CD4-positive, alpha-beta T cell treated with Interleukin-21 for 1 hour (primary cell): ENCODE measurements at regions not wholly inside any gene's neighbourhood (a gene's known extent, or its start where the extent isn't known, plus 50 kb on each side); places are given as distances from the start of the nearest gene placed in this dataset.
"Not testable (repeated sequence)": the region's sequence is repeated elsewhere in the genome, so short reads cannot be mapped to it uniquely, and the experiment has no call there.

Experiments
- DNase-seq: peaks from one replicate; pipeline ENCODE4 v3.0.0-alpha.2; 2020

DNA sequence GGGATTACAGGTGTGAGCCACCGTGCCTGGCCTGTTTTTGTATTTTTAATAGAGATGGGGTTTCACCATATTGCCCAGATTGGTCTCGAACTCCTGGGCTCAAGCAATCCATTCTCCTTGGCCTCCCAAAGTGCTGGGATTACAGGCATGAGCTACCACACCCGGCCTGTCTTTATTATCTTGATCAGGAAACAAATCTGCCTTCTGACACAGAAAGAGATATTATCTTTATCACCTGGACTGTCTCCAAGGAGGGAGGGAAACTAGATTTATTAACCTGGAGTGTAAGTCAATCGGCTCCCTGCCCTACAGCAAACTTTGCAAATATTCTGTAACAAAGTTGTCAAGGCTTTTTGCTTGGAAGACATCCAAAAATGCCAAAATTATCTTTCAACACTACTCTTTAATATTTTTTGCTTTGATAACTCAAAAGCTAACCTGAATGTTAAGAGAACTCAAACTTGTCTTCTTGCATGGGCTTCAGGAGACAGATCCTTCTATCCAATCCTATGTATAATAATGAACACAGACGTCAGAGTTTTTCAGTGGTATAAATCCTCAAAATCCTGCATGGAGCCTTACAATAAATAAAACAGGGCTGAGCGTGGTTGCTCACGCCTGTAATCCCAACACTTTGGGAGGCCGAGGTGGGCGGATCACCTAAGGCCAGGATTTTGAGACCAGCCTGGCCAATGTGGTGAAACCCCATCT, 85.0 kb upstream of the LOC128125822 start:
- no peak for DNase-seq

DNA sequence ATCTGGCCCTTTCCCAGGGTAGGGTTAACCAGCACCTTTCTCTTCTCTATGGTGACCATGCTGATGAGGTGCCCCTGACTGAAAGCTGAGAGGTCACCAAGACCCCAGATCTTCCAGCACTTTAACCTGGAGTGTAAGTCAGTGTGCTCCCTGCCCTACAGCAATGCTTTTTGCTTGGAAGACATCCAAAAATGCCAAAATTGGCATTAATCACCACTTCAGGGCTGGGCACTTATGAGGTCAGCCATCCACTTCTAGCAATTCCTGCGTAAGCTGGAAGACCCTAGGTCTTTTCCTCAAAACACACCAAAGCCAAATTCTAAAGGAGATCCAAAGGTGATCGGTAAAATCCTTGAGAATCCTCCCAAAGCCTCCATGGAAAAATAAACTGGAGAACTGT, 81.2 kb upstream of the LOC128125822 start:
- DNase-seq: no peak

DNA sequence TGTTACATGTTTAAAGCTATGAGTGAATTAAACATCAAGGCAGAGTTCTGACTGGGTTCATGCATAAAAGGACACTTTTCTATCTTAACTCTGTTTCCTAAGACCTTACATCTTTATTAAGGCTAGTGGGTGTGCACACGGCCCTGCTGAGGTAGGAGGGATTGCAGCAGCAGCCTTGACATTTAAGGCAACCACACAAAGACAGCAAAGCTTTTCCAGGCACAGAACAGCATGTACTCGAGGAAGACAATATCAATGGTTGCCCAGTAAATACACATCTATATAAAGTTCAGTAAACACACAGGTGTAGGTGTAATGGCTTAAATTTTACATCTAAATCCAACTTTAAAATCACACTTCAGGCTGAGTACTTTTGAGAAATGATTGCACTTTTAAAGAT, 79.8 kb upstream of the LOC128125822 start:
- no peak for DNase-seq

- no peak for DNase-seq
These were observed 78.7 kb upstream of the LOC128125822 start for GRCh38 chr6:63493557-63493956.

DNA sequence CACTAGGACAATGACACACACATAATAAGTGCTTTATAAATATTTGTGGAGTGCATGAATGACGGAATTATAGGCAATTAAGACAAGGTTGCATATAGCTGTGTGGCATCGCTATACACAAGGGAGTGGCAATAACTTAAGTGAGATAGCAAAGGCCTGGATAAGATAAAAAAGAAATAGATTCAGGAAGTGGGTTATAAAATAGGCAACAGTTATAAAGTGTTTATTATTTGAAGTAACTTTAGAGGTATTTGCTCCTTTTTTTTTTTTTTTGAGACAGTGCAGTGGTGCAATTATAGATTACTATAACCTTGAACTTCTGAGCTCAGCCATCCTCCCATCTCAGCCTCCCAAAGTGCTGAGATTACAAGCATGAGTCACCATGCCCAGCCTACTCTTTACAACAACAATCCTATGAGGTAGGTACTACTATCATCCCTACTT, 75.9 kb upstream of the LOC128125822 start:
- no peak for DNase-seq

DNA sequence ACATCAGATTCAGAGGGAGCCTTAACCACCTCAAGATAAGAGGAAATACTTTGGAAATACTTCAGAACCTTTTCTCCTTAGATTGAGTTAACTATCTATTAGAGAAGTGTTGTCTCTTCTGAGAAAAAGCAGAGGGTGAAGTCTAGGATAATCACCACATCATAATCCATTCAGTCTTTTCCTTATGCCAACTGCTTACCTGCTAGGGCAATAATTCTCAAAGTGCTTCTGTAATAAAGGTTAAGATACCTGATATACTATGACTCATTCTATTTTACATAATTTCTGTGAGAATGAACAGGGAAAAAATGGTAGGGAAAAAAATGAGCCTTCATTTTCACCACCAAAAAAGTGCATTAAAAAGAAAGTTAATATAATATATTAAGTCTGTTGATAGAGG, 70.1 kb upstream of the LOC128125822 start:
- DNase-seq: no peak

DNA sequence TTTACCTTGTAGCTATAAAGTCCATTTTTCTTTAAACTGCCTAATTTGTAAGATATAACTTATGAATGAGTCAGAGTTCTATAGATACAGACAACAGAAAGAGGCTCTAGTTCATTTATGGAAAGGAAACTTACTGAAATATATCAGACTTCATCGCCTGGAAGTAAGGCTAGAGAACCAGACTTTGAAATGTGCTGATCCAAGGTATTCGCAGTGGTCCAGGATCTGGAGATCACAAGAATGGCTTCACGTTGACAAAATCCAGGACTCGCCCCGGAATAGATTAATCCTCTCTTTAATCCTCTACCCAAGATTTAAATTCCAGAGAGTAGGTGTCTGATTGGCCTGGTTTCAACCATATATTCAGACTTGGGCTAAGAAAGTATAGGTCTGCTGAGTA, 69.1 kb upstream of the LOC128125822 start:
- no peak for DNase-seq

GRCh38 chr6:63504777-63505384, 67.4 kb upstream of the LOC128125822 start:
- no peak for DNase-seq

GRCh38 chr6:63507096-63507495, 65.2 kb upstream of the LOC128125822 start:
- DNase-seq: no peak

GRCh38 chr6:63509652-63510352, 62.5 kb upstream of the LOC128125822 start:
- DNase-seq: no peak

- no peak for DNase-seq
These were observed 62.0 kb upstream of the LOC128125822 start for GRCh38 chr6:63510353-63510686.

DNA sequence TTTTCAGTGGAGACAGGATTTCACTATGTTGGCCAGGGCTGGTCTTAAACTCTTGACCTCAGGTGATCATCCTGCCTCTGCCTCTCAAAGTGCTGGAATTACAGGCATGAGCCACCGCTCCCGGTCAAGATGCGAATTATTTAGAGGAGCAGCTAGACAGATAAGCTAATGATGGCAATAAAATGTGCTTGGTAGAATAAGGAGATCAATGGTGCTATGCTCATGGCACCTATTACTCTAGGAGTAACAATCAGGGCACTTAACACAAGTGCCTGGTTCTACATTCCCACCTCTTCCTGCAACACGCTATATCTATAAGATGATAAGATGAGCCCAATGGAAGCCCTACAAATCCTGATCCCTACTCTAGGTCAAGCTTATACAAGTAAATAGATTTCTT, 61.4 kb upstream of the LOC128125822 start:
- DNase-seq: no peak

DNA sequence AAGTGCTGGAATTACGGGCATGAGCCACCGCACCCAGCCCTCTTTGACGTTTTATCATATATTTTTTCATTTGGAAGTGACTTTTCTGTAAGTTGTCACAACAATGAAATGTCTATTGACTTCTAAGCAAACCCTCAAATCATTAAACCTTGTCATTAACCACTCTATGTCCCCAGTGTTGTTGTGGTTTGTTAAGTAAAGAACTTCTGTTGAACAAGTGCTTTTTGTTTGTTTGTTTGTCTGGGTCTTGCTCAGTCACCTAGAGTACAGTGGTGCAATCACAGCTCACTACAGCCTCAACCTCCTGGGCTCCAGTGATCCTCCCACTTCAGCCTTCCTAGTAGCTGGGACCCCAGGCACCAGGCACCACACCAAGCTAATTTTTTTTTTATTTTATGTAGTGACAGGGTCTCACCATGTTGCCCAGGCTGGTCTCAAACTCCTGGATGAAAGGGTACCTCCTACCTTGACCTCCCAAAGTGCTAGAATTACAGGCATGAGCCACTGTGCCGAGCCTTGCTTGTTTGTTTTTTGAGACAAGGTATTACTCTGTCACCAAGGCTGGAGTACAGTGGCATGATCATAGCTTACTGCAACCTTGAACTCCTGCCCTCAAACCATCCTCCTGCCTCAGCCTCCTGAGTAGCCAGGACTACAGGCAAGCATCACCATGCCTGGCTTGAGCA, 57.6 kb upstream of the LOC128125822 start:
- DNase-seq: no peak

DNA sequence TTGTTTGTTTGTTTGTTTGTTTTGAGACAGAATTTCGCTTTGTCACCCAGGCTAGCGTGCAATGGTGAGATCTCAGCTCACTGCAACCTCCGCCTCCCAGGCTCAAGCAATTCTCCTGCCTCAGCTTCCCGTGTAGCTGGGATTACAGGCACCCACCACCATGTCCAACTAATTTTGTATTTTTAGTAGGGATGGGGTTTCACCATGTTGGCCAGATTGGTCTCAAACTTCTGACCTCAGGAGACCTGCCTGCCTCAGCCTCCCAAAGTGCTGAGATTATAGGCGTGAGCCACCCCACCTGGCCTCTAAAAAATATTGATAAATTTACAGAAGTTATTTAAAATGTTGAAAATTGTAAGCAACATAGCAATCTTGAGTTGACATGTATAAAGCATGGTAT, 57.1 kb upstream of the LOC128125822 start:
- DNase-seq: not testable (repeated sequence)

GRCh38 chr6:63516186-63516944, 55.9 kb upstream of the LOC128125822 start:
- no peak for DNase-seq

DNA sequence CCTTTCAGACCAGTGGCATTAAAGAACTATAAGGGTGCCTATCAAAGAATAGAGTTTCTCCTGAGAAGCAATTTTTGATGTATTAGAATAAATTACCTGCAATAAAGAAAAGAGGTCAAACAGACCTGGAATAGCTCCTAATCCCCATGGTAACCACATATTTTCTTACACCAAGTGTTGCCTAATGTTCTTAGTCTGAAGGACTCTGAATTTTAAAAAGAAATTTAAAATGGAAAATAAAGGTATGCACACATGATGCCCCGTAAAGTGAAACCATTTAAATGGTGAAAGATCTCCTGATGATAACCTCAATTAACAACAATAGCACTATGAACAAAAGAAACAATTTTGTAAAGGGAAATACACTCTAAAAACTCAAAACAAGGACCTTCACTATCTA, 55.1 kb upstream of the LOC128125822 start:
- no peak for DNase-seq

DNA sequence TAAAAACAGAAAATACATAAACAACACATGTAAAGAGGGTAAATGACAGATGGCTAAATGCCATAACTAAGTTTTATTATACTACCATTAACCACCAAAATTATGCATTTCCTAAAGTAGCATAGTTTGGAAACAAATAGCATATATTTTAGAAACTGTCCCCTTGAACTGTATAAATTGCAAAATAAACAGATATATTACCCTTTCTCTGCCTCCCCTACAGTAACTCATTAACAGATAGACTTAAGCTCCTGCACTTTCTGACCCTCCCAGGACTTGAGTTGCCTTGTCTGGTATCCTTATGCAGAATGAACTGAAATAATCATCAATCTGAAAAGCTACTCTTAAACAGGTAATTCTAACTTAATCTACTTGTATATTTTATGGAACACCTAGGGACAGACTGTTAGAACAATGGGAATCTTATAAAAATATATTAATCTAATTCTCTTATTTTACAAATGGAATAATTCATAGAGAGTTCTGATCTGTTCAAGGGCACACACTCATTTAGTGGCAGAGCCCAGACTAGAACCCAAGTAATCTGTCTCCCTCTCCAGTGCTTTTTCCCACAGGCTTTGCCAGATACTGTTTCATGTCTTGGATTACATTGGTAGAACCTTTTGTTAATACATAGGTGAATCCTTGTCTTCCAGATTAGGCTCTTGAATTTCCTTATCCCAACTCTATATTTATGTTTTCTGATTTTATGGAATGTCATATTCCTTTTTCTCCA, 50.6 kb upstream of the LOC128125822 start:
- DNase-seq: no peak
